ENCODE measurements at regions not wholly inside any gene's neighbourhood (a gene's known extent, or its start where the extent isn't known, plus 50 kb on each side); places are given as distances from the start of the nearest gene placed in this dataset.

DNA sequence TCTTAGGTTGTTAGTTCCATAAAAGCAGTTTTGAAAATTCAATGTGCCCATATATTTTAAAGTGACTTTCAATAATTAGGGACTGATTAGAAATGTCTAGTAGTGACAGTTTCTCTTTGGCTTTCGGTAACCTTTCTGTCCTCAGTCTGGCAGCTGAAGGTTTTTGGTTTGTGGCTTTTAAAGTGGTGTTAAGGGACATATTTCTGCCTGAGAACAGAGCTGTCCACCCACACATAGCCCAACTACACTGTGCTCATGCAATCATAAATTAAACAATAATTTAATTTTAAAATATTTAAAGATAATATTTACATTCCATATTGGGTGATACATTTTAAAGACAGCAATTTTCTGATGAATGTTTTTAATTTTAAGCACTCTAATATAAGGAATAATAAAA, 335.0 kb upstream of the TENM3 start:
- TF ChIP-seq, protein P1, sequence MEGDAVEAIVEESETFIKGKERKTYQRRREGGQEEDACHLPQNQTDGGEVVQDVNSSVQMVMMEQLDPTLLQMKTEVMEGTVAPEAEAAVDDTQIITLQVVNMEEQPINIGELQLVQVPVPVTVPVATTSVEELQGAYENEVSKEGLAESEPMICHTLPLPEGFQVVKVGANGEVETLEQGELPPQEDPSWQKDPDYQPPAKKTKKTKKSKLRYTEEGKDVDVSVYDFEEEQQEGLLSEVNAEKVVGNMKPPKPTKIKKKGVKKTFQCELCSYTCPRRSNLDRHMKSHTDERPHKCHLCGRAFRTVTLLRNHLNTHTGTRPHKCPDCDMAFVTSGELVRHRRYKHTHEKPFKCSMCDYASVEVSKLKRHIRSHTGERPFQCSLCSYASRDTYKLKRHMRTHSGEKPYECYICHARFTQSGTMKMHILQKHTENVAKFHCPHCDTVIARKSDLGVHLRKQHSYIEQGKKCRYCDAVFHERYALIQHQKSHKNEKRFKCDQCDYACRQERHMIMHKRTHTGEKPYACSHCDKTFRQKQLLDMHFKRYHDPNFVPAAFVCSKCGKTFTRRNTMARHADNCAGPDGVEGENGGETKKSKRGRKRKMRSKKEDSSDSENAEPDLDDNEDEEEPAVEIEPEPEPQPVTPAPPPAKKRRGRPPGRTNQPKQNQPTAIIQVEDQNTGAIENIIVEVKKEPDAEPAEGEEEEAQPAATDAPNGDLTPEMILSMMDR (IDR thresholded peaks at IDR 0.05), result no peak
- no peak for TF ChIP-seq POLR2A (IDR thresholded peaks at IDR 0.05)
